SU-DHL-6 (cell line): ENCODE measurements at regions not wholly inside any gene's neighbourhood (a gene's known extent, or its start where the extent isn't known, plus 50 kb on each side); places are given as distances from the start of the nearest gene placed in this dataset.

Source experiments
- H2AFZ ChIP-seq: fragments of 200-600 bp; sonication (generic); 2 replicates; pipeline ENCODE4 v1.6.1; 2014; ENCODE audit warnings: low read depth, mild to moderate bottlenecking, moderate library complexity, mixed read lengths, antibody characterized with exemption, low read length; ENCODE audit not compliant: severe bottlenecking
- H3F3A ChIP-seq: fragments of 200-600 bp; shearing (Covaris generic); 2 replicates; pipeline ENCODE4 v1.6.0; 2016; ENCODE audit warnings: antibody characterized with exemption, mild to moderate bottlenecking; ENCODE audit not compliant: insufficient read depth
- H3K27ac ChIP-seq: fragments of 200-600 bp; sonication (generic); 2 replicates; pipeline ENCODE4 v1.5.1; 2016; ENCODE audit warnings: low read depth, mild to moderate bottlenecking, low read length, moderate library complexity, mixed read lengths
- H3K27me3 ChIP-seq: fragments of 200-600 bp; sonication (generic), shearing (Covaris generic); 2 replicates; pipeline ENCODE4 v1.6.0; 2014; ENCODE audit warnings: mild to moderate bottlenecking, low read length
- H3K36me3 ChIP-seq: fragments of 200-600 bp; sonication (generic); 2 replicates; pipeline ENCODE4 v1.6.1; 2014; ENCODE audit warnings: mild to moderate bottlenecking, low read length, mixed read lengths
- H3K4me2 ChIP-seq: fragments of 300-600, 200-600 bp; shearing (Covaris generic), sonication (generic); 2 replicates; pipeline ENCODE4 v1.6.0; 2014; ENCODE audit warnings: low read length, low read depth, mild to moderate bottlenecking; ENCODE audit not compliant: poor library complexity, severe bottlenecking
- H3K4me3 ChIP-seq: fragments of 200-600 bp; sonication (generic); 2 replicates; pipeline ENCODE4 v1.5.1; 2014; ENCODE audit warnings: antibody characterized with exemption, low read length, mild to moderate bottlenecking, mixed read lengths; ENCODE audit not compliant: insufficient read depth, poor library complexity, severe bottlenecking
- H3K79me2 ChIP-seq: fragments of 200-600 bp; sonication (generic); 2 replicates; pipeline ENCODE4 v1.6.1; 2014; ENCODE audit warnings: mild to moderate bottlenecking, low read length, moderate library complexity; ENCODE audit not compliant: insufficient read depth
- H3K9ac ChIP-seq: fragments of 200-600 bp; sonication (generic); 2 replicates; pipeline ENCODE4 v1.7.0; 2014; ENCODE audit warnings: mild to moderate bottlenecking, low read length
- H3K9me2 ChIP-seq: fragments of 200-600 bp; sonication (generic); replicated peaks from 2 replicates; pipeline ENCODE4 v1.6.1; 2014; ENCODE audit warnings: low read length; ENCODE audit not compliant: insufficient read depth
- H3K9me3 ChIP-seq: fragments of 200-600 bp; sonication (generic); 2 replicates; pipeline ENCODE4 v1.6.1; 2014; ENCODE audit warnings: low read length, mixed read lengths; ENCODE audit not compliant: insufficient read depth
- H4K20me1 ChIP-seq: fragments of 200-600 bp; sonication (generic); 2 replicates; pipeline ENCODE4 v1.6.1; 2014; ENCODE audit warnings: low read depth, mild to moderate bottlenecking, antibody characterized with exemption, low read length, moderate library complexity, mixed read lengths
- EZH2phosphoT487 ChIP-seq: fragments of 200-600 bp; sonication (generic), shearing (Covaris generic); conservative IDR thresholded peaks from 2 replicates; pipeline ENCODE4 v1.6.1; 2018; ENCODE audit warnings: mild to moderate bottlenecking, antibody characterized with exemption, low read length, moderate library complexity, mixed read lengths
- TF ChIP-seq, protein P1 (sequence below): fragments of 200-600 bp; sonication (generic); IDR thresholded peaks from one replicate; pipeline ENCODE4 v1.5.1; 2017; ENCODE audit warnings: antibody characterized with exemption, mild to moderate bottlenecking, low read length, moderate library complexity; ENCODE audit not compliant: insufficient read depth, poor library complexity, severe bottlenecking

DNA sequence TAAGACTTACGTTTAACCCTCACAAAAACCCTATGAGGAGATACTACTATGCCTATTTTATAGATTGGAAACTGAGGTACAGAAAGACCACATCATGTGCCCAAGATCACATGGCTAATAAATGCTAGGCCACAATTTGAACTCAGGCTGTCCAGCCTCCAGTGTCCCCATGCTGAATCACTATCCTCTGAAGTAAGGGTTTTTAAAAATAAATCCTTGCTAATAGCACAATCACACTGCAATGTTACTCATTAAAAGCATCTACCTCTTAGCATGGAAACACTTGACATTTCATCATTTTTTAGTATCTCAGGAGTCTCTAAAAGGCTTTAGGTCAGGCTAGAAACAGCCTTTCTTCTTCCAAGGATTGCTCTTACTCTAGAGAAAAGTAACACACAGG lies 50.0 kb upstream of the PPP1R3C start:
- TF ChIP-seq, protein P1, sequence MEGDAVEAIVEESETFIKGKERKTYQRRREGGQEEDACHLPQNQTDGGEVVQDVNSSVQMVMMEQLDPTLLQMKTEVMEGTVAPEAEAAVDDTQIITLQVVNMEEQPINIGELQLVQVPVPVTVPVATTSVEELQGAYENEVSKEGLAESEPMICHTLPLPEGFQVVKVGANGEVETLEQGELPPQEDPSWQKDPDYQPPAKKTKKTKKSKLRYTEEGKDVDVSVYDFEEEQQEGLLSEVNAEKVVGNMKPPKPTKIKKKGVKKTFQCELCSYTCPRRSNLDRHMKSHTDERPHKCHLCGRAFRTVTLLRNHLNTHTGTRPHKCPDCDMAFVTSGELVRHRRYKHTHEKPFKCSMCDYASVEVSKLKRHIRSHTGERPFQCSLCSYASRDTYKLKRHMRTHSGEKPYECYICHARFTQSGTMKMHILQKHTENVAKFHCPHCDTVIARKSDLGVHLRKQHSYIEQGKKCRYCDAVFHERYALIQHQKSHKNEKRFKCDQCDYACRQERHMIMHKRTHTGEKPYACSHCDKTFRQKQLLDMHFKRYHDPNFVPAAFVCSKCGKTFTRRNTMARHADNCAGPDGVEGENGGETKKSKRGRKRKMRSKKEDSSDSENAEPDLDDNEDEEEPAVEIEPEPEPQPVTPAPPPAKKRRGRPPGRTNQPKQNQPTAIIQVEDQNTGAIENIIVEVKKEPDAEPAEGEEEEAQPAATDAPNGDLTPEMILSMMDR, result no peak
- TF ChIP-seq EZH2phosphoT487, result no peak
- Histone ChIP-seq H3K36me3 (no peaks in the 10 kb centered on the region), H3K79me2 (no peaks in the 10 kb centered on the region), H3K4me3 (no peak overlapping the region), H3K9me2 (no peaks in the 10 kb centered on the region), H3K27ac (no peak overlapping the region), H2AFZ (no peak overlapping the region), H4K20me1 (no peaks in the 10 kb centered on the region), H3K9ac (no peak overlapping the region), H3K4me2 (no peak overlapping the region), H3K9me3 (no peaks in the 10 kb centered on the region), H3F3A (no peaks in the 10 kb centered on the region), H3K27me3 (no peaks in the 10 kb centered on the region)
